HFF-Myc (cell line): ENCODE measurements at regions not wholly inside any gene's neighbourhood (a gene's known extent, or its start where the extent isn't known, plus 50 kb on each side); places are given as distances from the start of the nearest gene placed in this dataset.

Source experiments
- DNase-seq: peaks from one replicate; pipeline ENCODE4 v3.0.0-alpha.2; 2011; ENCODE audit warnings: low read depth; ENCODE audit errors: extremely low read depth
- H3K4me3 ChIP-seq: replicated peaks from 2 replicates; pipeline ENCODE4 v1.5.1; 2011; ENCODE audit warnings: low read depth, mild to moderate bottlenecking, control low read depth, low read length
- TF ChIP-seq, protein P1 (sequence below): IDR thresholded peaks from 2 replicates; pipeline ENCODE4 v1.5.1; 2012; ENCODE audit warnings: mild to moderate bottlenecking, low read depth, low read length, control low read depth; ENCODE audit errors: missing control alignments

DNA sequence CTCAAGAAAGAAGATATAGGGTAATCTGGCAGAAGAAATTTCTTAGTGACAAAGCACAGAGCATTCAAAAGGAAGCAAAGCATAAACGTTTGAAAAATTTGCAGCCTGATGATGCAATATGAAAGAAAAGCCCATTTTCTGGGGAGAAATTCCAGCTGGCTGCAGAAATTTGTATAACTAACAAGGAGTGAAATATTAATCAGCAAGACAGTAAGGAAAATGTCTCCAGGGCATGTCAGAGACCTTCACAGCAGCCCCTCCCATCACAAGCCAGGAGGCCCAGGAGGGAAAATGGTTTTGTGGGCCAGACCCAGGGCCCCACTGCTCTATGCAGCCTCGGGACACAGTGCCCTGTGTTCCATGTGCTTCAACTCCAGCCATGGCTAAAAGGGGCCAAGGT, 359.4 kb downstream of the HINT1 start:
- TF ChIP-seq, protein P1, sequence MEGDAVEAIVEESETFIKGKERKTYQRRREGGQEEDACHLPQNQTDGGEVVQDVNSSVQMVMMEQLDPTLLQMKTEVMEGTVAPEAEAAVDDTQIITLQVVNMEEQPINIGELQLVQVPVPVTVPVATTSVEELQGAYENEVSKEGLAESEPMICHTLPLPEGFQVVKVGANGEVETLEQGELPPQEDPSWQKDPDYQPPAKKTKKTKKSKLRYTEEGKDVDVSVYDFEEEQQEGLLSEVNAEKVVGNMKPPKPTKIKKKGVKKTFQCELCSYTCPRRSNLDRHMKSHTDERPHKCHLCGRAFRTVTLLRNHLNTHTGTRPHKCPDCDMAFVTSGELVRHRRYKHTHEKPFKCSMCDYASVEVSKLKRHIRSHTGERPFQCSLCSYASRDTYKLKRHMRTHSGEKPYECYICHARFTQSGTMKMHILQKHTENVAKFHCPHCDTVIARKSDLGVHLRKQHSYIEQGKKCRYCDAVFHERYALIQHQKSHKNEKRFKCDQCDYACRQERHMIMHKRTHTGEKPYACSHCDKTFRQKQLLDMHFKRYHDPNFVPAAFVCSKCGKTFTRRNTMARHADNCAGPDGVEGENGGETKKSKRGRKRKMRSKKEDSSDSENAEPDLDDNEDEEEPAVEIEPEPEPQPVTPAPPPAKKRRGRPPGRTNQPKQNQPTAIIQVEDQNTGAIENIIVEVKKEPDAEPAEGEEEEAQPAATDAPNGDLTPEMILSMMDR: no peak
- no peak overlapping the region for H3K4me3 ChIP-seq
- no peak for DNase-seq

DNA sequence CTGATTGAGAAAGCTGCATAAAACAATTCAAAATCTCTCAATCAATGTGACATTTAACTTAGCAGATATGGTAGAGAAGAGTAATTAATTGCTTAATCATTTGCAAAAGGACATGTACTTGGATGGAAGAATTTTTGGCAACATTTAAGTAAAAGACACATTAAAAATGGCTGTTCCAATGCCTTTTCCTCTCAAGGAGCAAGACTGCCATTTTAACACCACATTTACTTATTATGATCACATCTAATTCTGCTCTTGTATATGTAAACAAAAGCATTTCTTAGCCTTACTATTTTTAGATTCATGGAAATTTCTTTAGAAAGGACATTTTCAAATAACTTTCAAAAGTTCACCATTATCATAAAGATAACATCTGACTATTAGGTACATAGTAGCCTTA, 360.0 kb downstream of the HINT1 start:
- no peak overlapping the region for H3K4me3 ChIP-seq
- no peak for DNase-seq
- TF ChIP-seq, protein P1: no peak

DNA sequence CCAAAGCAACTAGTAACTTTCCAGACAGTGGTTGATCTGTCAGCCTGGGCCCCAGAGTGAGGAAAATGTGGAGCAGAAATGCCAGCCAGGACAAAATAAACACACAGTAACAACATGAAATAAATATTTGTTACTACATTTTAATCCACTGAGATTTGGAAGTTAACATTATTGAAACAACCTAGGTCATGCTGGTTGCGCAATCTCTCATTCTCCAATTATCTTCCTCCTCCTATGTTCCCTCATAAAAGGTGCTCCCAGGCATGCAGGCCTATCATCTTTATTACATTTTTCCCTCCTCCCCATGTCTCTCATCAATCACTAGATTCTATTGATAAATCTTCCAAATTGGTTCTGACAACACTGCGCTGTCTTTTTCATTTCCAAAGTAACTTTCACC, 363.1 kb downstream of the HINT1 start:
- no peak for DNase-seq
- TF ChIP-seq, protein P1: no peak
- no peak overlapping the region for H3K4me3 ChIP-seq

DNA sequence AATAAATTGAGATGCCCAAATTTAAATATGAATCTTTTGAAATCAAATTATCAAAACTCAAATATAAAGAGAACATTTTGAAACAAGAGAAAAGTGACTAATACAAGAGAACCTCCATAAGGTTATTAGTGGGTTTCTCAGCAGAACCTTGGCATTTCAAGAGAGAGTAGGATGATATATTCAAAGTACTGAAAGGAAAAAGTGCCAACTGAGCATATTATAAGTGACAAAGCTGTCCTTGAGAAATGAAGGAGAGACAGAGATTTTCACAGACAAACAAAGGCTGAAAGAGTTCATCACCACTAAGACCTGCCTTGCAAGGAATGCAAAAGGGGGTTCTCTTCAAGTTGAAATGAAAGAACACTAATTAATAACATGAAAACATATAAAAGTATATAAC, 366.0 kb downstream of the HINT1 start:
- no peak for DNase-seq
- no peak overlapping the region for H3K4me3 ChIP-seq
- TF ChIP-seq, protein P1: no peak

DNA sequence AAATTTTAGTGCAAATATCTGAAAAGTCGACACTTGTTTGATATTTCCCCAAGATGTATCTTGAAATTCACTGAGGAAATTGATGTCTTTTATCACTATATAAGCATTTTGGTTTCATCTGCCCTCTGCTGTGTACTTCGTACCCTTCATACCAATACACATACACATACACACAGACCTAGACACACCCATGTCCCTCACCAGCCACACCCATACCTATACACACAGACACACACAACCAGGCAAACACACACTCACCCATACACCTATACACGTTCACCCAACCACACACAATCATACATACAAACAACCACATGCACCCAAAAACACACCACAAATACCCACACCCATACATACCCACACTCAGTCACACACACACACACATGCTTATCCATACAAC, 367.8 kb downstream of the HINT1 start:
- no peak overlapping the region for H3K4me3 ChIP-seq
- TF ChIP-seq, protein P1: no peak
- no peak for DNase-seq

DNA sequence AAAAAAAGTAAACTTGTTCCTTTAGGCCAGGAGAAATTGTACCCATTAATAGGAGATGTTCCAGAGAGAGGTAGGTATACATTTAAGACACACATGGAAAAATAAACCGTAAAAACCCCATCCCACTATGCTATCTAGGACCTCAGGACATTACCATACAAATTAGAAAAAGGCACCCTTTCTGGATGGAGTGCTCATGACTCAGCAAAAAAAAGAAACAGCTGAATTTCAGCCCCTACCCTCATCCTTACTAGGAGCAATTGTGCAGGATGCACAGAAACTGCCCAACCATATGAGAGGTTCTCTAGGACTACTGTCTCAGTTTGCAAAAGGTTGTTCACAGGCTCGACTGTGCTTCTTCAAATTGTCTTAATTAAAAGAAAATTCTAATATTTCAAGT, 368.2 kb downstream of the HINT1 start:
- no peak overlapping the region for H3K4me3 ChIP-seq
- DNase-seq: no peak
- TF ChIP-seq, protein P1: no peak

DNA sequence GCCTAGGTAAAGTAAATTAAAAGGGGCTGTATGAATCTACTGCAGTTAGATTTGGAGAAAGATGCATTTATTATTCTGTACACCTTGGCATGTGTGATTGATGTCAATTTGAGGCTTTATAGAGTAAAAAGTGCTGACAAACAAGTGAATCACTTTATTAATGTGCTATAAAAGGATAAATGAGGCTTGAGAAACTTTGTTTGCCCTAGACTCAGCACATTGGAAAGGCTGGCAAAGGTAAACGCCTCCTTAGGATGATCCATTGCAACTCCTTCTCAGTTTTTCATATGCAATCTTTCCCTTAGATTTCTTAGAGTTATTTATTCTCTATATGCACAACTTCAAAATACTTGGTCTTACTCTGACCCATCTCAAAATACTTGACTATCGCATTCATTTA, 369.0 kb downstream of the HINT1 start:
- TF ChIP-seq, protein P1: no peak
- no peak for DNase-seq
- H3K4me3 ChIP-seq: no peak overlapping the region
